ENCODE measurements at regions not wholly inside any gene's neighbourhood (a gene's known extent, or its start where the extent isn't known, plus 50 kb on each side); places are given as distances from the start of the nearest gene placed in this dataset.

DNA sequence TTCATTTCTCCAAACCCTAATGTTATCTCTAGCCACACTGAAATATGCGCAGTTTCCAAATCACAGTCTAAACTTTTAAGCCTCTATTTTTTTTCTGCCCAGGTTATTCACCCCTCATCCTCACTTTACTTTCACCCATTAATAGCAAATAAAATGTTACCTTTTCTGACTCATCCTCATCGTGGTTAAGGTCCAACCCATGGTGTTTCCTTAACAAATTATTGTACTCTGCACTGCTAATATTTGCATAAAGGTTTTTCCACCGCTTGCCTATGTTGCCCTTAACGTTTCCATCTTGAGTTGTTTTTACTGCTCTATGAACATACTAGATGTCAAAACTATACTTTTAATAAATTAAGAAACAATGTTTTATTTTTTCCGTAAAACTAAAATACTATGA lies 780.9 kb upstream of the KLHL1 start:
- DNase-seq (ENCODE audit: low spot score) (no peak), ATAC-seq (ENCODE audit: low read depth) (no peak)
- Histone ChIP-seq H3K27me3 (ENCODE audit: insufficient read depth, poor library complexity, severe bottlenecking) (no peaks in the 10 kb centered on the region), H3K4me1 (ENCODE audit: insufficient read depth, poor library complexity, severe bottlenecking) (no peaks in the 10 kb centered on the region), H3K27ac (ENCODE audit: poor library complexity, severe bottlenecking) (no peak overlapping the region), H3K36me3 (ENCODE audit: low read depth) (no peaks in the 10 kb centered on the region), H3K4me3 (ENCODE audit: severe bottlenecking) (no peak overlapping the region), H3K9me3 (ENCODE audit: severe bottlenecking) (no peaks in the 10 kb centered on the region)
- TF ChIP-seq, protein P1, sequence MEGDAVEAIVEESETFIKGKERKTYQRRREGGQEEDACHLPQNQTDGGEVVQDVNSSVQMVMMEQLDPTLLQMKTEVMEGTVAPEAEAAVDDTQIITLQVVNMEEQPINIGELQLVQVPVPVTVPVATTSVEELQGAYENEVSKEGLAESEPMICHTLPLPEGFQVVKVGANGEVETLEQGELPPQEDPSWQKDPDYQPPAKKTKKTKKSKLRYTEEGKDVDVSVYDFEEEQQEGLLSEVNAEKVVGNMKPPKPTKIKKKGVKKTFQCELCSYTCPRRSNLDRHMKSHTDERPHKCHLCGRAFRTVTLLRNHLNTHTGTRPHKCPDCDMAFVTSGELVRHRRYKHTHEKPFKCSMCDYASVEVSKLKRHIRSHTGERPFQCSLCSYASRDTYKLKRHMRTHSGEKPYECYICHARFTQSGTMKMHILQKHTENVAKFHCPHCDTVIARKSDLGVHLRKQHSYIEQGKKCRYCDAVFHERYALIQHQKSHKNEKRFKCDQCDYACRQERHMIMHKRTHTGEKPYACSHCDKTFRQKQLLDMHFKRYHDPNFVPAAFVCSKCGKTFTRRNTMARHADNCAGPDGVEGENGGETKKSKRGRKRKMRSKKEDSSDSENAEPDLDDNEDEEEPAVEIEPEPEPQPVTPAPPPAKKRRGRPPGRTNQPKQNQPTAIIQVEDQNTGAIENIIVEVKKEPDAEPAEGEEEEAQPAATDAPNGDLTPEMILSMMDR (IDR thresholded peaks at IDR 0.05; ENCODE audit: poor library complexity, severe bottlenecking): no peak

- H3K27me3 ChIP-seq (ENCODE audit: insufficient read depth, poor library complexity, severe bottlenecking): no peaks in the 10 kb centered on the region
- TF ChIP-seq, protein P1 (IDR thresholded peaks at IDR 0.05; ENCODE audit: poor library complexity, severe bottlenecking): no peak
These were observed 775.9 kb upstream of the KLHL1 start for GRCh38 chr13:70884196-70884595.

DNA sequence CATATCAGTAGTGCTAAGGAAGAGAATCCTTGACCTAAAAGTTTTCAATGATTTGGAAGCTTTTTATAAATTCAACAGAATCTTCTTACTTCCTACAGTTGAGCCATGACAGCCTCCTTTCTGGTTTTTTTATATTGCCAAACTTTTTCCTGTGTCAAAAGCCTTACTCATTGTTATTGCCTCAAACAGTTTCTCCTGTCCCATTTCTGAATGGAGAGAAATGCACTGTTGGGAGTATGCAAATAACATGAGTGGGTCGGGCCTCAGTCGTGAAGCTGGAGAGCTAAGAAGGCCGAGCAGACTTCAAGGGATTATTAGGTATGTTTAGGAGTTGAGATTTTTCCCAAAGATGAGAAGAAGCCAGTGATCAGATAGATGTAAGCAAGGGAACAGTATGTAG lies 766.4 kb upstream of the KLHL1 start:
- Histone ChIP-seq H3K4me1 (ENCODE audit: insufficient read depth, poor library complexity, severe bottlenecking) (no peaks in the 10 kb centered on the region), H3K4me3 (ENCODE audit: severe bottlenecking) (no peak overlapping the region), H3K27me3 (ENCODE audit: insufficient read depth, poor library complexity, severe bottlenecking) (no peaks in the 10 kb centered on the region), H3K9me3 (ENCODE audit: severe bottlenecking) (no peaks in the 10 kb centered on the region), H3K27ac (ENCODE audit: poor library complexity, severe bottlenecking) (no peak overlapping the region), H3K36me3 (ENCODE audit: low read depth) (no peaks in the 10 kb centered on the region)
- TF ChIP-seq, protein P1 (IDR thresholded peaks at IDR 0.05; ENCODE audit: poor library complexity, severe bottlenecking): no peak
- no peak for DNase-seq (ENCODE audit: low spot score)
- no peak for ATAC-seq (ENCODE audit: low read depth)

More at GRCh38 chr13:70884196-70884595, 775.9 kb upstream of the KLHL1 start:
- Histone ChIP-seq H3K4me3 (ENCODE audit: severe bottlenecking) (no peak overlapping the region), H3K27ac (ENCODE audit: poor library complexity, severe bottlenecking) (no peak overlapping the region), H3K4me1 (ENCODE audit: insufficient read depth, poor library complexity, severe bottlenecking) (no peaks in the 10 kb centered on the region), H3K9me3 (ENCODE audit: severe bottlenecking) (no peaks in the 10 kb centered on the region), H3K36me3 (ENCODE audit: low read depth) (no peaks in the 10 kb centered on the region)
- ATAC-seq (ENCODE audit: low read depth) (no peak), DNase-seq (ENCODE audit: low spot score) (no peak)

DNA sequence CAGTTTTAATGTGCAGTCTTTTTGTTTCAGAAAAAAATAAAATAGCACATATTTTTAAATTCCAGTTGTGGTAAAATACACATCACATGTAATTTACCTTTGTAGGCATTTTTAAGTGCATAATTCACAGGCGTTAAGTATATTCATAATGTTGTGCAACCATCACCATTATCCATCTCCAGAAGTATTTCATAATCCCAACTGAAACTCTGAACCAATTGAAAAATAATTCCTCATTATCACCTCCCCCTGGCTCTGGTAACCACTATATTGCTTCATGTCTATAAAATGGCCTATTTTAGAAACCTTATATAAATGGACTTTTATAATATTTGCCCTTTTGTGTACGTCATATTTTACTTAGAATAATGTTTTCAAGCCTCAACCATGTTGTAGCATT lies 756.5 kb upstream of the KLHL1 start:
- Histone ChIP-seq H3K27me3 (ENCODE audit: insufficient read depth, poor library complexity, severe bottlenecking) (no peaks in the 10 kb centered on the region), H3K9me3 (ENCODE audit: severe bottlenecking) (no peaks in the 10 kb centered on the region), H3K4me3 (ENCODE audit: severe bottlenecking) (no peak overlapping the region), H3K36me3 (ENCODE audit: low read depth) (no peaks in the 10 kb centered on the region), H3K27ac (ENCODE audit: poor library complexity, severe bottlenecking) (no peak overlapping the region), H3K4me1 (ENCODE audit: insufficient read depth, poor library complexity, severe bottlenecking) (no peaks in the 10 kb centered on the region)
- no peak for ATAC-seq (ENCODE audit: low read depth)
- DNase-seq (ENCODE audit: low spot score): no peak
- TF ChIP-seq, protein P1 (IDR thresholded peaks at IDR 0.05; ENCODE audit: poor library complexity, severe bottlenecking): no peak

DNA sequence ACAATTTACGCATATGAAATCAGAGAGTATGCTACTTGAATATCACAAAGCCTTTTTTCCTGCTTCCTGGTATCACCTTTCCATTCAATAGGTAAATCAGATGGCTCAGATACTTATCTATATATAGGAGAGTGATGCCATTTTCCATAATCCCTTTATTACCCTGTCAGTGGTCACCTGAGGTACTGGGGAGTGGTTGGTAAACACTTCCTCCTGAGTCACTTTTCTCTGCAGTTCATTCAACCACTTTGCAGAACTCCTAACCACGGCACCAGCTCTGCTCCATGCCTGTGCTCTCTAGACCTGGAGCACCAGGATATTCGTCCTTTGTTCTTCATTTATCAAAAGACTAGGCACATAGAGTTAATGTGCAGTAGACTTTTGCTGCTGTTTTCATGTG lies 748.5 kb upstream of the KLHL1 start:
- H3K4me3 ChIP-seq (ENCODE audit: severe bottlenecking): no peak overlapping the region
- H3K27me3 ChIP-seq (ENCODE audit: insufficient read depth, poor library complexity, severe bottlenecking): no peaks in the 10 kb centered on the region
- no peaks in the 10 kb centered on the region for H3K36me3 ChIP-seq (ENCODE audit: low read depth)
- H3K9me3 ChIP-seq (ENCODE audit: severe bottlenecking): no peaks in the 10 kb centered on the region
- no peak overlapping the region for H3K27ac ChIP-seq (ENCODE audit: poor library complexity, severe bottlenecking)
- DNase-seq (ENCODE audit: low spot score) (no peak), ATAC-seq (ENCODE audit: low read depth) (peak; percentile 31; the same call in 1 of the 3 replicates)
- H3K4me1 ChIP-seq (ENCODE audit: insufficient read depth, poor library complexity, severe bottlenecking): no peaks in the 10 kb centered on the region
- TF ChIP-seq, protein P1 (IDR thresholded peaks at IDR 0.05; ENCODE audit: poor library complexity, severe bottlenecking): no peak
